ENCODE measurements at regions not wholly inside any gene's neighbourhood (a gene's known extent, or its start where the extent isn't known, plus 50 kb on each side); places are given as distances from the start of the nearest gene placed in this dataset.

- TF ChIP-seq CTCF (IDR thresholded peaks at IDR 0.05): no peak
- no peak for TF ChIP-seq POLR2AphosphoS5 (IDR thresholded peaks at IDR 0.05)
- no peak for TF ChIP-seq POLR2A (IDR thresholded peaks at IDR 0.05)
These were observed 505.1 kb downstream of the FOXG1 start for GRCh38 chr14:29271669-29272068.
